ENCODE measurements at regions not wholly inside any gene's neighbourhood (a gene's known extent, or its start where the extent isn't known, plus 50 kb on each side); places are given as distances from the start of the nearest gene placed in this dataset.
"Not testable (repeated sequence)": the region's sequence is repeated elsewhere in the genome, so short reads cannot be mapped to it uniquely, and the experiment has no call there.

DNA sequence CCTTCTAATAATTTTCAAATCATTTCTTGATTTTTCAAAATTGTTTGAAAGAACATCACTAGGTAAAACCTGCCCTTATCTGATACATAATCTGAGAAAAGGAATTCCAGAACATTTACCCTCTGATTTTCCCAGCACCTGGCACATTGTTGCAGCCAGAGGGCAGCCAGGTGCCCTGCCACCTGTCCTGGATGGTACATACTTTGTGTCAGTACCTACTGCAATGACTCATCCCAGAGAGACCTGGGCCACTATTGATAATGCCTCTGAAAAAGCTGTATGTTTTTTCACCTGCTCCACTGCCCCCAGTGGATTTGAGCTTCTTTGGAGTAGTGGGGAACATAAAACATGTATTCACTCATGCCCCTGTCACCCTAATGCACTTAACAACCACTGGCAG, 648.9 kb upstream of the GBE1 start:
- DNase-seq (ENCODE audit: low spot score) = no peak

DNA sequence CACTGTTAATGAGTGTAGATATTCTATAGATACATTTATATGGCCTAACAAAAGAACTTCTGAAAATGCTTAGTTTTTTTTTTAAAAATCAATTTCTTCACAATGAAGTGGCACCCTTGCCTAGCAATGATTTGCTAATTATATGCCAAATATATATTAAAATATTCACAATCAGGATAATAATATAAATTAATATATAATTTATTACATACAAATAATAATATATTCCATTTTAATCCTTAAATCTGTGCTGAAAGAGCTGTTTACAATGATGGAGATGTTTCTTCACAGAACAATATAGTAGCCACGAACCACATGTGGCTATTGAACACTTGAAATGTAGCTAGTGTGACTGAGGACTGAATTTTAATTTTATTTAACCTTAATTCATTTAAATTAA, 648.4 kb upstream of the GBE1 start:
- no peak for DNase-seq (ENCODE audit: low spot score)

DNA sequence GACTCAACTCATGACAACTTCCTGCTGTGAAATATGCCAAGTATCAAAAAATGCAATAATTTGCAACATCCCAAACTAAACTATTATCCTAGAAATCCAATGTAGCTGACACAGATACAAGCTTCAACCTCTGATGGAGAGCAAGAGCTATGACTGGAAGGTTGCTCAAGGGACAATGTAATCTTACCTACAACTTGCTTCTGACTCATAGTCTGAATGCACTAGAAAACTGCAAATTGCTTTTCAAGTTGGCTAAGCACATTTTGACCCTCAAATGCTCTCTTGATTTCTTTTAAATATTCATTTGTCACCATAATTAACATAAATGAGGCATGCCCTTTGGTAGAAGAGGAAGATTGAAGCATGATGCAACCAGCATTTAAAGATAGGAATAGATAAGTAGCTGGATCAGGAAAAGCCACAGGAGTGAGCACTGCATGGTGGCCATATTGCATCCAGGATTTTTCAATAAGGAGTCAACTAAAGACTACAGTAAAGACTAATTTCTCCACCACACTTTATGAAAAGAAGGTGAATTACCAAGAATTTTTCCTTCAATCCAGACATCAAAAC, 630.8 kb upstream of the GBE1 start:
- no peak for DNase-seq (ENCODE audit: low spot score)

DNA sequence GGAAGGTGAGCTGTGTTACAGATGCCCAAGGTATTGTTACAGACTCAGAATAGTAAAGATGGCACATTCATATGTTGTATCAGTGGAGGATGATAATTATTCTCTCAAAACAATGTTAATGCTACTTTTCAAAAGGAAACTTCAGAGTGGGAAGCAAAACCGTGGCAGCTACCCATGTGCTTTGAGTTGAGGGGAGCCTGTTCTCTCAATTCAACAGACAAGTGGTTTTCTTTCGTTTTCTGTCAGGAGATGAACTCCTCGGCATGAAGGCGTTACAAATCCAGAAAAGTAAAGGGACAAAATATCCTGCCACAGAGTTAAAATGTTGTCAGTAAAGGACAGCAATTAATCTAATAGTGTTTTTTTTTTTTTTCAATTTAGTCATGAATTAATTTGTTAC, 629.4 kb upstream of the GBE1 start:
- no peak for DNase-seq (ENCODE audit: low spot score)

DNA sequence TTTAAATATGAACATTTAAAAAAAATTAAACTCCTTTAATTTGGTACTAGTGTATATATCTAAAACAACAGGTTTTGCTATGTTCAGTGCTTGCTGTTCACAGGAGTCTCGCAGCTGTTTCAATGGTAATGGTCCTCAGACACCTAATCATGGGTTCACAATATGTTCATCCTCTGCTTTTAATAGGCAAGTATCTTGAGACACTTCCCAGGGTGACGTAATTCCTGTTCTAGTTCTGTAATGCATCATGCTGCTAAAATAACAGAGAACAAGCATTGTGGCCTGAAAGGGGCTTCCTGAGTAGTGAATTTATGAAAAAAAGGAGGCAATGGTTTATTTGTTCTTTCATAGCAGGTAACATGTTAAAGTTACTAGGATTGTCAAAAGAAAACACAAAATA, 625.2 kb upstream of the GBE1 start:
- no peak for DNase-seq (ENCODE audit: low spot score)

DNA sequence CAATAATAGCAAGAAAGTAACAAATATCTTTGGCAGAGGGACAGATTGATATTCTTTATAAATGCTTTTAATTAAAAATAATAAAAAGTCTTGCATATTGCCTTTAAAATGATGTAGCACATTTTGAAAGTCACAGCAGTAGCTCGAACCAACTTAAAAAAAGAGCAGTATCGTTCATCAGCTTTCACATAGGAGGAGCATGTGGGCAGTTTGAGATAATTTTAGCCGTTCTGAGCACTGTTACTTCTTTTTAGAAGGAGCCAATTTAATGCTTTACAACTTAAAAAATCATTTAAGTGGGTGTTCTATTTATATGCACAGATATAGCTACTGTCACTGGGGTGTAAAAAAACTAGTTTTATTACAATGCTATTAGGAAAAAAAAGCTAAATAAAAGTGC, 622.7 kb upstream of the GBE1 start:
- no peak for DNase-seq (ENCODE audit: low spot score)

DNA sequence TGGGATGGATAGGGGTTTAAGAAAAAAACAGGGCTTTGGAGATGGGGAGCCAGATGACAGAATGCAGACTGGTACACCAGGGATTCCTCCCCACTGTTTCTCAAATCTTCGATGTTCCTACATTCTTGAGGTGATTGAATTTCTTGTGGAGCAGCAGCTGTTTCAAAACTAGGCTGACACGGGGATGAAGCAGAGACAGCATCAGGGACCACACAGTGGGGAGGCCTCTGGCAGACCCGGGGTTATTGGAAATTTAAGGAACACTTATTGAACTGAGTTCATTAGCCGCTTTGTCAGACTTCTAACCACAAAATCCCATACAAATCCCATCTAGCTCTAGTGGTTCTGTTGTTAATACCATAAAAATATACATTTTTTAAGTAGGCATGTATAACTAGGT, 621.4 kb upstream of the GBE1 start:
- DNase-seq (ENCODE audit: low spot score) = no peak

DNA sequence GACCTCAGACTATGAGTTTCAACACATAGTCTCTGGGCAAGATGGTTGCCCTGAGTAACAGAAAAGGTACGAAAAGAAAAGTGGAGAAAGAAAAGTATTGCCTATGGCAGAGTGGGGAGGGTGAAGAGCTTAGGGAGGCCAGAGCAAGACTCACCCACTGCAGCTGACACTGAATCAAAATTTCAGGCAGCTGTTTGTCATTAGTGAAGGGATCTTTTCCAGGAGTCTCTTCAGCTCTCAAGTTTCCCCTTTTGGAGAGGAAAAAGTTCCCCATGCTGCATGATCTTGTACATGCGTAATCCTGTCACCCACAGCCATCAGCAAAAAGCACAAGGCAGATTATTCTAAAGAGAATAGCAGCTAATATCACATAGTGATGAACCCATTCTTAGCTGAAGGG, 616.9 kb upstream of the GBE1 start:
- no peak for DNase-seq (ENCODE audit: low spot score)

DNA sequence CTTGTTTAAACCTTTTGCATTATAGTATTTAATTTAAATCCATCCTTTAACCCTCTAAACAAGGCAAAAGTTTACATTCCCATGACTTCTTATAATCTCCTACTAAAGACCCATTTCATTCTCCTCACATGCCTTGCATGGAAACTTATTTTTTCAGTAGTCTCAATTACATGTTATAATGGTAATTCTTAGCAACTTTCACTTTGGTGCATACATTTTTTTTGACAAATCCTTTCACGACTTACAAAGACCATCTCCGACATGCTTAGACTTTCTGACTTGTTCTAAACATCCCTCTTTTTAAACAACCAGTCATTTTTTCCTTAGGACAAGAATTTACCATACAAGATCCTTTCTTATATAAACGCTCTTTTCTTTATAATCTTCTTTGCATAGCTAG, 615.4 kb upstream of the GBE1 start:
- DNase-seq (ENCODE audit: low spot score) = no peak

DNA sequence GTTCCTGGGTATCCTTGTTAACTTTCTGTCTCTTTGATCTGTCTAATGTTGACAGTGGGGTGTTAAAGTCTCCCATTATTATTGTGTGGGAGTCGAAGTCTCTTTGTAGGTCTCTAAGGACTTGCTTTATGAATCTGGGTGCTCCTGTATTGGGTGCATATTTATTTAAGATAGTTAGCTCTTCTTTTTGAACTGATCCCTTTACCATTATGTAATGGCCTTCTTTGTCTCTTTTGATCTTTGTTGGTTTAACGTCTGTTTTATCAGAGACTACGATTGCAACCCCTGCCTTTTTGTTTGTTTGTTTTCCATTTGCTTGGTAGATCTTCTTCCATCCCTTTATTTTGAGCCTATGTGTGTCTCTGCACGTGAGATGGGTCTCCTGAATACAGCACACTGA, 612.4 kb upstream of the GBE1 start:
- DNase-seq (ENCODE audit: low spot score) = not testable (repeated sequence)

DNA sequence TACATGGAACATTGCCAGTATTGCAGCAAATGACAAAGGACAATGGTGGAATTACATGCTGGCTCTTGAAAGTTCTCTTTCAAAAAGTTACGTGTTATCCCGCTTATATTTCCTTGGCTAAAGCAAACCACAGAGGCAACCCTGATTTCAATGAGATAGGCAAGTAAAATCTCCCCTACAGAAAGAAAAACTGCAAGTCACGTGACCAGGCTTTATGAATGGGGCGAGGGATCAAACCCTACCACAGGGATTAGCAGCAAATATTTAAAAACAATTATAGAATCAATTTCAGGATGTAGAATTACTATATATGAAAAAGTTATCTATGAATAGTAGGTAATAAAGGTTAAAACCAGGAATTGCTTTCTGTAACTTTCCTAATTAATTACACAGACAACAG, 603.4 kb upstream of the GBE1 start:
- DNase-seq (ENCODE audit: low spot score) = no peak

DNA sequence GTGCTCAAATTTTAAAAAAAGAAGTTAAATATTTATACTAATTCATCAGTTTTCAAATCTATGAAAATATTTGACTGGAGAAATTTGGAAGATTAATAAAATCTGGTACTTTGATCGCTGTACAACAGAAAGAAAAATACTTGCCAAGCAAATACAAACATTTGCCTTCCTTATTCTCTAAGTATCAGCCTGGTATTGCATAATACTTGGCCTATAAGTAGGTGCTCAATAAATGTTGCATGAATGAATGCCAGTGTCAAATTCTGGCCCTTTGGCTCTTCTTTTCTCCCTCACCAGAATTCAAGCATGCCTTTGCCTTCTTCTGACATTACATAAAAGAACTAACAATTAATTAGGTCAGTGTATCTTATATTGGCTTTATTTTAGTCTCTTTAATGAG, 601.7 kb upstream of the GBE1 start:
- DNase-seq (ENCODE audit: low spot score) = no peak

DNA sequence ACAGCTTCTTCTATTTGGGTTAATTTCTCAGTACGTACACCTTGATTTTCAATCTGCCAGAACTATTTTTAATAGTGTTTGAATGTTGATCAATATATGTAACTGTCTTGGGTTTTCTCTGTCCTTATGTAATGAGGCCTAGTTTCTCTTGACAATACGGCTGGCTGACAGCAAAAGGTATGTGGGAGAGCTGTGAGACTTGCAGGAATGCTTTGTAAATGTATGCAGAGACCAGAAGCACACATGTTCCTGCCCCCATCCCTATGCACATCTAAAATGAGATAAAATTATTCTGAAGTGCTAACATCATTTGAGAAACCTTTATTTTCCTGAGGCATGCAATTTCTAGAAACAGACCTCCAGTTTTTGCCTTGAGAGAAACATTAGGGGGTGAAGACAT, 593.8 kb upstream of the GBE1 start:
- DNase-seq (ENCODE audit: low spot score) = no peak

DNA sequence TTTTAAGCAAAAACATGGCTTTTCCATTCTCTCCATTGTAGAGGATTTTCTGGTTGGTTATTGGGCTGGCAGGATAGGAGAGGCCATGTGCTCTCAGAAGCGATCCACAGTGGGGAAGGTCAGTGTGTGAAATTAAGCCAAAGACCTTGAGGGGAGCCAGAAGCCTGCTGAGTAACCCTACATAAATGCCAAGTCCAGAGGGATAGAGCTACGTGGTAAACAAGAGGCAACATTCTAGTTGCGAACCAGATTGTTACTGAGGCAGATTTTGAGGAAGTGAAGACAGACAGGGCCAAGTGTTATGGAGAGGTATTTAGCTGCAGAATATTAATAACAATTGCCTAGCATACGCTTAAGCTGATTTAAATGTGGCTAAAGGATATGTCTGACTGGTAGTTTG, 592.8 kb upstream of the GBE1 start:
- DNase-seq (ENCODE audit: low spot score) = peak; percentile 98

DNA sequence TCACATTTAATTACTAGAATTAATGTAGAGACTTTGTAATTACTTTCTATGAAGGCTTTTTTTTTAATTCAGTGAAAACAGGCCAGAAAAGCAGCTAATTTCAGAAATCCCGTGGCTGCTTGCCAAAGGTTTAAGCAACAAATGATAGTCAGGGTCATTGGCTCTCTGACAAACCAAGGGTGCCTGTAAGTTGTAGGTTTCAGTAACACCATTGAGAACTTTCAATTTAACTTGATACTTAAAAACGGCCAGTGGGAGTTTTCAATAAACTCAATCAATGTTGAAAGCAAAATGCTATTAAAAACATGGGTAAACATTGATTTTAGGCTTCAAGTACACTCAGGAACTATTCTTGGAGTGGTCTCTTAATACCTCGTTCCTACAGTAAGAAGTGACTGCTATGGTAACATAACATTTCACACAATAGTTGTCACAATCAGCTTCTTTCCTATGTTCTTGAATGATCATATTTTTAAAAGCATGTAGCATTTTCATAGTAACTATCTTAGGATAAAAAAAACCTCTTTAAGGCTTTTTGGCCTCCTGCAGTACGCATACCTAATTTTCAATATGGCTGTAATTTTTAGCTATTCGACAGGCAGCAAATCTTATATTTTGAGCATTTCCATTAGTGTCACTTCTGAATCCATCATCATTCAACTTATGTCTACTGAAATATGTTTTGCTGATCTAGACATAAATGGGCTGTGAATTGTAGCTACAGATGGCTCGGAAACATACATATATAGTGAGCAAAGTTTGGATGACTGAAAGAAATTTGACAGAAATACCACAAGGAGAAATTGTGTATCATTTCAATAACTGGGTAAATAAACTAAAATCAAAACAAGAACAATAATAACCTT, 592.1 kb upstream of the GBE1 start:
- DNase-seq (ENCODE audit: low spot score) = peak; percentile 30

DNA sequence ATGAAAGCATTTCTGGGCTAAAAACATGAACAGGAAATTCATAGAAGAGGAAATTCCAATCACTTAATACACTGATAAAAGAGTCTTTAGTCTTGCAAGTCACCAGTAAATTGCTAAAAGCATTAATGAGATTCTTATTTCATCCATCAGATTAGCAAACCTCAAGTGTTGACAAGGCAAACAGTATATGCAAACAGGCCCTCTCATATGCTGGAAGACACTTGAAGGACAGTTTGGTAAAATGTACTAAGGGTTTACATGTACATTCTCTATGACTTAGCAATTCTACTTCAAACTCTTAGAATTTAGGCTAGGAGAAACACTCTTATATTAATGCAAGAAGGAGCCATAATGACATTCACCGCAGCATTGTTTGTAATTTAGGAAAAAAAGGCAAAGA, 586.1 kb upstream of the GBE1 start:
- DNase-seq (ENCODE audit: low spot score) = no peak

DNA sequence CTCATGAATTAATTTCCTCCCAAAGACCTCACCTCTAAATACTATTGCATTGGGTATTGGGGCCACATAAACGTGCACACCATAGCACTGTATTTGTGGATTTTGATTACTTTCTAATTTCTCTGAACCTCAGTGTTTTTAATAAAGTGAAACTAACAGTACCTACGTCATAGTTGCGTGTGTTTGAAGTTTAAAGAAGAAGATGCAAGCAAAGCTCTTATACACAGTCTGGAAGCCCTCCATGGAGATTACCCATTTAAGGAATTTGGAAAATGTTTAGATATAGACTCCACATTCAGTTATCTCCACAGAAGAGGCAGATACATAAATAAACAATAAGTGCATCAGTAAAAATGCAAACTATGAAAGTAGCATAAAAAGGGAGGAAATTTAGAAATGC, 581.1 kb upstream of the GBE1 start:
- DNase-seq (ENCODE audit: low spot score) = no peak

DNA sequence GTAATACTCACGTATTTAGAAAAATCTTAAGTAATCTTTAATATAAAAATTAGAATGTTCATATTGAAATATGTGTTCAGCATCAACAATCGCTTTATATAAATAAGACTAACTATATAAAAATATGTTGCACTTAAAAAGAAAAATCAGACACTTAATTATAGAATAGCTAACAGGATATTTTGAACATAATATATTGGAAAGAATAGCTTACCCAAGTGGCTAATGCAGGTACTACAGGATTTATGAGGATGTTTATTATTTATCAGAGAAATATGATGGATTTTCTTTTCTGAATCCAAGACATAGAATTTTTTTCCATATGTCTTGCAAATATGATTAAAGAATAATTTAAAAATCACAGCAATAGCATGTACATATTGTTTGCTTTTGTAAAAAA, 567.9 kb upstream of the GBE1 start:
- DNase-seq (ENCODE audit: low spot score) = no peak

DNA sequence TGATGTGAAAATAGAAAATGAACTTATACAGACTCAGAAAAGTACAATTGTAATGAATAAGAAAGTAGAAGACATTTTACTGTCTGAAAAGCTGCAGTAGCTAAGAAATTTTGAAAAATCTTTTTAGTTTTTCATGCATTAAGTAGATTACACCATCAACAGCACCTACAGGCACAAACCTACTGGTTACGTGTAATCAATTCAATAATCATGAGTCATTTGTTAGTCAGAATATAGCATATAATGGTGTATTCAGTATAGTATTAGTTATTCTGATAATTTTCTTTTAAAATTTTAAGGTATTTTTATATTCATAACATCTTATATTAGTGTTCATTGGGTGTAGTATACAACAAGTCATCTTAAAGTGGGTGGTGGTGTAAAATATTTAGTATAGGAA, 550.5 kb upstream of the GBE1 start:
- DNase-seq (ENCODE audit: low spot score) = no peak

DNA sequence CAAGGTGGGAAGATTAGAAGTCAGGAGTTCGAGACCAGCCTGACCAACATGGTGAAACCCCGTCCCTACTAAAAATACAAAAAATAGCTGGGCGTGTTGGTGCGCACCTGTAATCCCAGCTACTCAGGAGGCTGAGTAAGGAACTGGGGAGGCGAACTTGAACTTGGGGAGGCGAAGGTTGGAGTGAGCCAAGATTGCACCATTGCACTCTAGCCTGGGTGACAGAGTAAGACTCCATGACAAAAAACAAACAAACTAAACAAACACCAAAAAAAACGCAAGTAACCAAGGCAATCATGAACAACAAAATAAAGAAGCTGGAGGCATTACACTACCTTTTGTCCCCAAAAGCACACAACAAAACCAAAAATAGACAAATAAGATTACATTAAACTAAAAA, 547.3 kb upstream of the GBE1 start:
- DNase-seq (ENCODE audit: low spot score) = no peak

DNA sequence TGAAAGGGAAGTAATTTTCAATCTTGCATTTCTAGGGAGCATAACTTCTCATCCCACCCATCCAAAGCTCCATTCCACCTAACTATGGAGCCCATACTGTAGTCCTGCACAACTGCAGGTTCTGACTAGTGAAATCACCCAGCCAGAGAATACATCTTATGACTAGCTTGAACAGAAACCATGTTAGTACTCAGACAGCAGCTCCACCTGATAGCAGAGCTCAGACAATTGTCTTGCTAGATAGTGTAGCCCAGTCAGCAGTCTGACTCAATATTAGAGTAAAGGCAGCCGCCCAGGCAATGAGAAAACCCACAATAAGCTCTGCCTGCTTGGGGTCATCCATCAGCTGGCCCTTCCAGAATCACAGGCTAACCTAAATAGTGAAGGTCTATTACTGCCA, 544.7 kb upstream of the GBE1 start:
- no peak for DNase-seq (ENCODE audit: low spot score)

DNA sequence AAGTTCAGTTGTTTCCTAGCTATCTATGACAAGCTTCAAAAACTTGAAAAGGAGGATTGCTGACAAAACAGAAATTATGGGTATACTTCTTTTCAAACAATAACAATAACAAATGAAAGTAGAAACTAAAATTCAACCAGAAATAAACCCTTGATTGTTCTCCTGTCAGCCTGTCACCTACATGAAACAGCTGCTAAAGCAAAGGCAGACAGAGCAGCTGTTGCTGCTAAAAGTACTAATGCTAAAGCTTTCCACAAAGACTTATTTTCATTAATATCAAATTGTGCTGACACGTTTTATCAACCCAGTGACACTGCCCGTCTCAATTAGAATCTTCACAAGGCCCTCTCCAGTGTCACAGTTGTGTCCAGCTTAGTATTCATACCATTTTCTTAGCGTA, 533.2 kb upstream of the GBE1 start:
- DNase-seq (ENCODE audit: low spot score) = no peak

DNA sequence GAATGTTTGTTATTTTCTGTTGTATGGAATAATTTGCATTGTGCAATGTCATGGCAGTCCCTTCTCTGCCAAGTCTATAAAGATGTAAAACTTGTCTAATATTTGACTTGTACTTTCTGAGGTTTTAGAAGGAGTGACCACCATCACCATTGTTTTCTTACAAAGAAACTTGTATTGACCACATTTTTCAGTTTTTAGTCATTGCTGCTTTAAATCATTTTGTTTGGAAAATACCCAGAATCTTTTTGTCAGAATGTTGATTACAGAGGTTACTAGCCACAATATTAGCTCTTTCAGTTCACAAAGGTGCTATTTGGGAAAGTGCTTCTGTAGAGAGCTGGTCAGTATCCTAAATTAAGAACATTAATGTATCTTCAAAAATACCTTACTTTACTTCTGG, 532.4 kb upstream of the GBE1 start:
- DNase-seq (ENCODE audit: low spot score) = no peak

DNA sequence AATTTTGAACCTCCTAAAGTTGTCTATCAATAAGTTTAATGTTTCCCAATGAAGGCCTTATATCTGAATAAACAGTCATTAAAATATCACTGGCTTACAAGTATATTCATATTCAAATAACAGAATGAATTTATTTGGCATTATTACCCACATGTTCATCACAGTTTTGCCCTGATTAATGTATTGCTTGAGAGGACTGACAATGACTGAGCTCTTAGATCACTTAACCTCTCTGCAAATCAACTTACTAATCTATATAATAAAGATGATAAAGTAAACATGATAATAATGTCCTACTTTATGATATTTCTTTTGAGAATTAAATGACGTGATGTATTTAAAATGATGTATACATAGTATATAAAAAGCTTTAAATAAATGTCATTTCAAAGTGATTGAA, 532.0 kb upstream of the GBE1 start:
- no peak for DNase-seq (ENCODE audit: low spot score)
